HepG2 (cell line): ENCODE measurements at regions not wholly inside any gene's neighbourhood (a gene's known extent, or its start where the extent isn't known, plus 50 kb on each side); places are given as distances from the start of the nearest gene placed in this dataset.

Experiments
- ARID5B ChIP-seq: IDR thresholded peaks from 2 replicates; pipeline ENCODE4 v1.4.0; 2020; ENCODE audit warnings: mild to moderate bottlenecking, missing genetic modification reagents
- BRCA1 ChIP-seq: sonication (generic); formaldehyde crosslinking; IDR thresholded peaks from 2 replicates; pipeline ENCODE4 v1.4.0; 2020; ENCODE audit warnings: missing genetic modification reagents
- CEBPB ChIP-seq: IDR thresholded peaks from 2 replicates; pipeline ENCODE4 v1.6.1; 2011; ENCODE audit warnings: low read depth, low read length, improper control_type of control experiment, borderline replicate concordance
- DR1 ChIP-seq: sonication (generic); formaldehyde crosslinking; IDR thresholded peaks from 2 replicates; pipeline ENCODE4 v1.8.0; 2021; ENCODE audit warnings: mild to moderate bottlenecking, missing genetic modification reagents, inconsistent platforms
- EP300 ChIP-seq, 3 experiments: sonication (generic) in 1 of 3; formaldehyde crosslinking in 1 of 3; IDR thresholded peaks; 2 replicates each; pipeline versions ENCODE4 v1.5.1 to v1.6.1; 2011 to 2020; ENCODE audit warnings: low read depth in 2 of 3, low read length in 2 of 3, borderline replicate concordance in 1 of 3, improper control_type of control experiment in 1 of 3, mild to moderate bottlenecking in 1 of 3, missing genetic modification reagents in 1 of 3, moderate library complexity in 1 of 3
- FOSL2 ChIP-seq: sonication (generic); formaldehyde crosslinking; IDR thresholded peaks from 2 replicates; pipeline ENCODE4 v1.4.0; 2020; ENCODE audit warnings: missing genetic modification reagents
- FOXA1 ChIP-seq, 2 experiments: fragments of 450-650 bp in 1 of 2; sonication (generic) in 1 of 2; formaldehyde crosslinking in 1 of 2; IDR thresholded peaks; 2 replicates each; pipeline versions ENCODE4 v1.4.0 to v1.6.1; 2016 to 2020; ENCODE audit warnings: missing genetic modification reagents in 1 of 2
- GATAD2A ChIP-seq: IDR thresholded peaks from 2 replicates; pipeline ENCODE4 v1.6.1; 2016
- GZF1 ChIP-seq: sonication (generic); formaldehyde crosslinking; IDR thresholded peaks from 2 replicates; pipeline ENCODE4 v1.5.1; 2020; ENCODE audit warnings: mild to moderate bottlenecking, missing genetic modification reagents
- HDAC2 ChIP-seq: sonication (generic); formaldehyde crosslinking; IDR thresholded peaks from 2 replicates; pipeline ENCODE4 v1.4.0; 2020; ENCODE audit warnings: missing genetic modification reagents
- JDP2 ChIP-seq: sonication (generic); formaldehyde crosslinking; IDR thresholded peaks from 2 replicates; pipeline ENCODE4 v1.8.1; 2022; ENCODE audit warnings: missing genetic modification reagents, borderline replicate concordance
- MTF1 ChIP-seq: sonication (generic); formaldehyde crosslinking; IDR thresholded peaks from 2 replicates; pipeline ENCODE4 v1.5.0; 2020; ENCODE audit warnings: missing genetic modification reagents
- NFRKB ChIP-seq: fragments of 450-650 bp; IDR thresholded peaks from 2 replicates; pipeline ENCODE4 v1.6.1; 2017
- REL ChIP-seq: sonication (generic); formaldehyde crosslinking; conservative IDR thresholded peaks from 2 replicates; pipeline ENCODE4 v1.8.0; 2022; ENCODE audit warnings: mild to moderate bottlenecking, missing genetic modification reagents, moderate library complexity
- RXRB ChIP-seq: IDR thresholded peaks from 2 replicates; pipeline ENCODE4 v1.6.1; 2016; ENCODE audit warnings: borderline replicate concordance, missing genetic modification reagents, missing compliant biosample characterization
- TARDBP ChIP-seq: sonication (generic); formaldehyde crosslinking; IDR thresholded peaks from 2 replicates; pipeline ENCODE4 v1.8.0; 2022; ENCODE audit warnings: mild to moderate bottlenecking, missing genetic modification reagents
- TSC22D2 ChIP-seq: sonication (generic); formaldehyde crosslinking; IDR thresholded peaks from 2 replicates; pipeline ENCODE4 v1.5.1; 2020; ENCODE audit warnings: missing genetic modification reagents, mild to moderate bottlenecking, borderline replicate concordance
- ZBTB38 ChIP-seq: sonication (generic); formaldehyde crosslinking; IDR thresholded peaks from 2 replicates; pipeline ENCODE4 v1.5.1; 2020; ENCODE audit warnings: mild to moderate bottlenecking, missing genetic modification reagents
- ZNF574 ChIP-seq: sonication (generic); formaldehyde crosslinking; IDR thresholded peaks from 2 replicates; pipeline ENCODE4 v1.4.0; 2020; ENCODE audit warnings: missing genetic modification reagents
- ZSCAN29 ChIP-seq: sonication (generic); formaldehyde crosslinking; conservative IDR thresholded peaks from 2 replicates; pipeline ENCODE4 v1.4.0; 2020; ENCODE audit warnings: mild to moderate bottlenecking, missing genetic modification reagents
- TF ChIP-seq, protein P1 (sequence below): sonication (generic); formaldehyde crosslinking; IDR thresholded peaks from 2 replicates; pipeline ENCODE4 v1.4.0; 2020; ENCODE audit warnings: missing genetic modification reagents
- TF ChIP-seq, protein P2 (sequence below): IDR thresholded peaks from 2 replicates; pipeline ENCODE4 v1.6.1; 2016

- TF ChIP-seq BRCA1 (CRISPR knock-in tag) (no peak), FOXA1 (IDR thresholded peaks at IDR 0.05) (no peak), FOXA1 (CRISPR knock-in tag; IDR thresholded peaks at IDR 0.05) (peak; percentile 75), ZSCAN29 (CRISPR knock-in tag) (0 out of 2 replicates have a peak, but pooled peaks have one; percentile 12), DR1 (CRISPR knock-in tag) (no peak), ARID5B (CRISPR knock-in tag) (peak; percentile 51), EP300 (IDR thresholded peaks at IDR 0.05; ENCODE audit: low read depth in 2 of 2, low read length in 2 of 2) (peak; percentile 24 to 72; a peak in 2 of 4 replicates), EP300 (CRISPR knock-in tag; IDR thresholded peaks at IDR 0.05; ENCODE audit: borderline replicate concordance) (peak; percentile 68; the same call in 1 of the 2 replicates), JDP2 (CRISPR knock-in tag) (no peak), TARDBP (CRISPR knock-in tag) (peak; percentile 47; the same call in 1 of the 2 replicates), REL (CRISPR knock-in tag) (no peak), NFRKB (no peak), HDAC2 (peak; percentile 41; the same call in 1 of the 2 replicates), RXRB (peak; percentile 29; the same call in 1 of the 2 replicates), MTF1 (CRISPR knock-in tag) (no peak), ZBTB38 (CRISPR knock-in tag) (peak; percentile 78; the same call in 1 of the 2 replicates), TSC22D2 (no peak), GATAD2A (peak; percentile 52; the same call in 1 of the 2 replicates), ZNF574 (CRISPR knock-in tag) (0 out of 2 replicates have a peak, but pooled peaks have one; percentile 15), GZF1 (CRISPR knock-in tag) (no peak), FOSL2 (CRISPR knock-in tag) (peak; percentile 63), CEBPB (peak; percentile 87)
- TF ChIP-seq, protein P1, sequence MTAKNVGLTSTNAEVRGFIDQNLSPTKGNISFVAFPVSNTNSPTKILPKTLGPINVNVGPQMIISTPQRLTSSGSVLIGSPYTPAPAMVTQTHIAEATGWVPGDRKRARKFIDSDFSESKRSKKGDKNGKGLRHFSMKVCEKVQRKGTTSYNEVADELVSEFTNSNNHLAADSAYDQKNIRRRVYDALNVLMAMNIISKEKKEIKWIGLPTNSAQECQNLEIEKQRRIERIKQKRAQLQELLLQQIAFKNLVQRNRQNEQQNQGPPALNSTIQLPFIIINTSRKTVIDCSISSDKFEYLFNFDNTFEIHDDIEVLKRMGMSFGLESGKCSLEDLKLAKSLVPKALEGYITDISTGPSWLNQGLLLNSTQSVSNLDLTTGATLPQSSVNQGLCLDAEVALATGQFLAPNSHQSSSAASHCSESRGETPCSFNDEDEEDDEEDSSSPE: no peak
- TF ChIP-seq, protein P2, sequence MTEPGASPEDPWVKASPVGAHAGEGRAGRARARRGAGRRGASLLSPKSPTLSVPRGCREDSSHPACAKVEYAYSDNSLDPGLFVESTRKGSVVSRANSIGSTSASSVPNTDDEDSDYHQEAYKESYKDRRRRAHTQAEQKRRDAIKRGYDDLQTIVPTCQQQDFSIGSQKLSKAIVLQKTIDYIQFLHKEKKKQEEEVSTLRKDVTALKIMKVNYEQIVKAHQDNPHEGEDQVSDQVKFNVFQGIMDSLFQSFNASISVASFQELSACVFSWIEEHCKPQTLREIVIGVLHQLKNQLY: no peak
Observed at GRCh38 chr6:137729866-137730629, 137.0 kb upstream of the TNFAIP3 start (continued).
